Activated CD8-positive, alpha-beta T cell treated with anti-CD3 and anti-CD28 coated beads, Interleukin-2, amount 10 ng/mL, durations not matched to agents 7 days and 5 days (primary cell): ENCODE measurements at regions not wholly inside any gene's neighbourhood (a gene's known extent, or its start where the extent isn't known, plus 50 kb on each side); places are given as distances from the start of the nearest gene placed in this dataset.

ENCODE experiments used
- ATAC-seq: fragments of 150-1000 bp; cut with Tn5 transposase; one replicate; pipeline ENCODE4 v1.10.0; 2021; ENCODE audit warnings: moderate library complexity
- CTCF ChIA-PET: fragments of 350-600 bp; sonication (Branson Sonifier 250); formaldehyde crosslinking; loops from one replicate; lab custom pipeline; 2021; ENCODE audit warnings: antibody characterized with exemption; lab: Charles Lee
- POLR2A ChIA-PET: fragments of 350-600 bp; sonication (Branson Sonifier 250); formaldehyde crosslinking; loops from one replicate; lab custom pipeline; 2021; ENCODE audit warnings: antibody characterized with exemption; lab: Charles Lee
- DNase-seq: peaks from one replicate; pipeline ENCODE4 v3.0.0-alpha.2; 2020
- H3K27ac Mint-ChIP-seq: one replicate; pipeline ENCODE4 v1.8.0; 2021; ENCODE audit warnings: mild to moderate bottlenecking, mixed read lengths
- H3K27me3 Mint-ChIP-seq: one replicate; pipeline ENCODE4 v1.8.0; 2021; ENCODE audit warnings: low read depth, mixed read lengths
- H3K36me3 Mint-ChIP-seq: one replicate; pipeline ENCODE4 v1.8.0; 2021; ENCODE audit warnings: low read depth, mixed read lengths
- H3K4me1 Mint-ChIP-seq: one replicate; pipeline ENCODE4 v1.8.0; 2021; ENCODE audit warnings: low read depth, mixed read lengths
- H3K4me3 Mint-ChIP-seq: one replicate; pipeline ENCODE4 v1.8.0; 2021; ENCODE audit warnings: mild to moderate bottlenecking, mixed read lengths
- H3K9me3 Mint-ChIP-seq: one replicate; pipeline ENCODE4 v1.8.0; 2022; ENCODE audit warnings: mixed read lengths; ENCODE audit not compliant: insufficient read depth

DNA sequence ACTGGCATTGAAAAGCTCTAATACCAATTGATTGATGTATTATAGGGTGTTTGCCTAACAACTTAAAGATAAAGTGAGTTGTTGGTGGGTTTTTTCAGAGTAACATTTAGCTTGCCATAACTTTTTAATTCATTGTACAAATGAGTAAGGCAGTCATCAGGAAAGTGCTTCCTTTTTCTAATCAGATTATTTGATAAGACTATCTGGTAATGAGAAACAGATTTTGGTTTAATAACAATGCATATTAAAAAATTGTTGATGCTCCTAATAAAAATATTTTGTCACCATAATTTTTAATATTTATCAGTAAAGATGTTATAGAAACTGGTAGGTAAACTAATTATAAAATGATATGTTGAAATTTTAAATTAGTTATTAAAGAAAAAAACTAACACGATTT lies 51.3 kb downstream of the BLTP1 start:
- peaks cover 32% of the 10 kb centered on the region for H3K36me3 Mint-ChIP-seq
- no peaks in the 10 kb centered on the region for H3K27me3 Mint-ChIP-seq
- ChIA-PET POLR2A (no interaction called here), CTCF (interaction anchor here (0.7 kb wide), 1 partner anchor 375 kb away, joined by 3 read pairs; no protein-coding TSS in a partner anchor)
- no peak overlapping the region for H3K4me3 Mint-ChIP-seq
- H3K9me3 Mint-ChIP-seq = no peaks in the 10 kb centered on the region
- H3K27ac Mint-ChIP-seq = no peak overlapping the region
- ATAC-seq (no peak), DNase-seq (no peak)
- no peaks in the 10 kb centered on the region for H3K4me1 Mint-ChIP-seq

DNA sequence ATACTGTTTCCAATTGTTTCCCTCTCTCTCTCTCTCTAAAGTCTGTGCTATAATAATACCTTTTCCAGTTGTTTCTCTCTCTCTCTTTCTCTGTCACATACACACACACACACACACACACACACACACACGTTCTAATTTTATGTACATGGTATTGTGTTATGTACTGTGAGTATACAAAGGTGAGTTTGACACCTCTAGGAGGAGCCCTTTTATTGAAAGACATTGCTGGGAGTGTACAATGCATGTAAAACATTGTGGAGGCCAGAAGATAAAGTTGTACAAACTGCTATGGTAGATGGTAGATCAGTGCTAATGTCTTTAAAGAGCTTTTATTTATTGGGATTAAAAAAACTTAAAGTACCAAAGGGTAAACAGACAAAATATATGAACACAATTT lies 53.6 kb downstream of the BLTP1 start:
- DNase-seq (no peak), ATAC-seq (no peak)
- H3K4me1 Mint-ChIP-seq = no peaks in the 10 kb centered on the region
- no peaks in the 10 kb centered on the region for H3K27me3 Mint-ChIP-seq
- ChIA-PET POLR2A (no interaction called here), CTCF (interaction anchor here (0.6 kb wide), 1 partner anchor 14 kb away, joined by 3 read pairs; no protein-coding TSS in a partner anchor)
- no peak overlapping the region for H3K27ac Mint-ChIP-seq
- H3K9me3 Mint-ChIP-seq = no peaks in the 10 kb centered on the region
- H3K4me3 Mint-ChIP-seq = no peak overlapping the region
- H3K36me3 Mint-ChIP-seq = peaks cover 37% of the 10 kb centered on the region

DNA sequence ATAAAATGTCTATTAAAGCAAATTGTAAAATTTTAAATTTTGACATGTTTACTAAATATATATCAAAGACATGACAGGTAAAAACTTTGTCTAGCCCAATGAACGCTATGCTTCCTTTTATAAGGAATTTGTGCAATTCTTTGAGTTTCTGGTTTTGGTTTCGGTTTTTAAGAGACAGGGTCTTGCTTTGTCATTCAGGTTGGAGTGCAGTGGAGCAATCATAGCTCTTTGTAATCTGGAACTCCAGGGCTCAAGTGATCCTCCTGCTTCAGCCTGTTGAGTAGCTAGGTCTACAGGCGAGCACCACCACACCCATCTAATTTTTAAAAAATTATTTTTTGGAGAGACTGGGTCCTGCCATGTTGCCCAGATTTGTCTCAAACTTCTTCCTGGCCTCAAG lies 60.7 kb downstream of the BLTP1 start:
- ChIA-PET POLR2A (no interaction called here), CTCF (no interaction called here)
- peak overlapping the region; percentile 24 for H3K4me3 Mint-ChIP-seq
- DNase-seq (no peak), ATAC-seq (no peak)
- peaks cover 8% of the 10 kb centered on the region for H3K4me1 Mint-ChIP-seq
- no peaks in the 10 kb centered on the region for H3K27me3 Mint-ChIP-seq
- H3K9me3 Mint-ChIP-seq = no peaks in the 10 kb centered on the region
- peaks cover 40% of the 10 kb centered on the region for H3K36me3 Mint-ChIP-seq
- no peak overlapping the region for H3K27ac Mint-ChIP-seq

DNA sequence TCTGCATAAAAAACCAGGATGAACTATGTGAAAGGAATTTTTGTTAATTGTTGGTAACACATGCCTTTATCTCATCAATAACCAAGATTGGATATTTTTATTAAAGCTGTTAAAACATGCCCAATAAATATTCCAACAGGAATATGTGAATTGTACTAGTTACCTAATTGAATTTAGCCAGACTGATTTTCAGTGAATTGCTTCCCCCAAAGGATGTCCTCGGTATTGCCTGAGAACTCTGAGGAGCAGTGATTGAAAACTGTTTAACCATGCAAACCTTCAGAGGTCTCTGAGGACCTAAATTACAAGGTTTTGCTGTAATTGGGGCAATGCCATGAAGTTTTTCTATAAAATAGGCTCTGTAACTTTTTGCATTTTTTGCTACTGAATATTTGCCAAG lies 66.6 kb downstream of the BLTP1 start:
- ATAC-seq = no peak
- H3K36me3 Mint-ChIP-seq = peaks cover 30% of the 10 kb centered on the region
- peaks cover 2% of the 10 kb centered on the region for H3K4me1 Mint-ChIP-seq

DNA sequence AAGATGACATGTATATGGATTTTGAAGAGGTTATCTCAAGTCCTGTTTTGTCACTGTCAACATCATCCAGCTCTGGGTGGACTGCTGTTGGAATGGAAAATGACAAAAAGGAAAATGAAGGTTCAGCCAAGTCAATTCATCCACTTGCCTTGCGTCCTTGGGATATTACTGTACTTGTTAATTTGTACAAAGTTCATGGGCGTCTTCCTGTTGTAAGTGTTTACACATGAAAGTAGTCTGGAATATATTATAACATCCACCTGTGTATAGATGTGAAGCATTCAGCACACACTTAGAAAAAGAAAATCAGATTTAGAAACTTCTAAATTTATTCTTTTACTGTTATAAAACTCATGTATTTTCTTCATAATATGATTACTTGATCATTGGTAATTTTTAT lies 67.2 kb downstream of the BLTP1 start:
- H3K27ac Mint-ChIP-seq = no peak overlapping the region
- H3K4me3 Mint-ChIP-seq = no peak overlapping the region
- ChIA-PET CTCF (no interaction called here), POLR2A (no interaction called here)
- no peak for ATAC-seq
- no peaks in the 10 kb centered on the region for H3K9me3 Mint-ChIP-seq
- peaks cover 2% of the 10 kb centered on the region for H3K4me1 Mint-ChIP-seq
- H3K27me3 Mint-ChIP-seq = no peaks in the 10 kb centered on the region
- H3K36me3 Mint-ChIP-seq = peaks cover 30% of the 10 kb centered on the region
- no peak for DNase-seq

More for the DNA sequence above, 66.6 kb downstream of the BLTP1 start:
- Mint-ChIP-seq H3K27ac (no peak overlapping the region), H3K9me3 (no peaks in the 10 kb centered on the region), H3K27me3 (no peaks in the 10 kb centered on the region), H3K4me3 (no peak overlapping the region)
- CTCF ChIA-PET = interaction anchor here (0.9 kb wide), 1 partner anchor 31 kb away, joined by 3 read pairs; no protein-coding TSS in a partner anchor
- DNase-seq = no peak
- POLR2A ChIA-PET = no interaction called here

DNA sequence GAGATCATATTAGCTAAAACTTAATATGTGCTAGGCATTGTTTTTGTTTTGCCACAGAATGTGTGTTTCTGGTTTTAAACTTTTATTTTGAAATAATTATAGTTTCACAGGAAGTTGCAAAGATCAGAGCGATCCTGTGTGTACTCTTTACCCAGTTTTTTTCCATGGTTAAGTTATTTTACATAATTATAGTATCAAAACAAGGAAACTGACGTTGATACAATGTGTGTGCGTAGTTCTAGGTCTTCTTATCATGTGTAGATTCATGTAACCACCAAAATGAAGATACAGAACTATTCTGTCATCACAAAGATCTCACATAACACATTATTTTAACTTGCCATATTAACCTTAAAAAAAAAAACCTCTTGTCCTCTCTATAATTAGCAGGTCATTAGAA lies 69.2 kb downstream of the BLTP1 start:
- Mint-ChIP-seq H3K27ac (no peak overlapping the region), H3K9me3 (no peaks in the 10 kb centered on the region), H3K27me3 (no peaks in the 10 kb centered on the region), H3K4me3 (no peak overlapping the region), H3K4me1 (peaks cover 2% of the 10 kb centered on the region), H3K36me3 (peaks cover 27% of the 10 kb centered on the region)
- POLR2A ChIA-PET = no interaction called here
- ATAC-seq (no peak), DNase-seq (no peak)
- CTCF ChIA-PET = no interaction called here

DNA sequence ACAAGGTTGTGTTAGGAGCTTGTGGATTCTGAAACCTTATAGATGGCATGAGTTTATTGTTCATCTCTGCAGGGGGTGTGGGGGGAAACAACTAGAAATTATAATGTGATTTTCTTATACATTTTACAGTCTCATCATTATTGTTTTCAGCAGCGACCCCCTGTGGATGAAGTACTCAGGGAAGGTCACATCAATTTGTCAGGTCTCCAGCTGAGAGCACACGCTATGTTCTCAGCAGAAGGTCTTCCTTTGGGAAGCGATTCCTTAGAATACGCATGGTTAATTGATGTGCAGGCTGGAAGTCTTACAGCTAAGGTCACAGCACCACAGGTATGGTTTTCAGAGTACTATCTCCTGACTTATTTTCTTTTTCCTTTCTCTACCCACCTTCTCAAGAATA lies 72.2 kb downstream of the BLTP1 start:
- Mint-ChIP-seq H3K4me1 (no peaks in the 10 kb centered on the region), H3K4me3 (no peak overlapping the region), H3K27ac (no peak overlapping the region), H3K36me3 (peaks cover 17% of the 10 kb centered on the region), H3K9me3 (no peaks in the 10 kb centered on the region), H3K27me3 (no peaks in the 10 kb centered on the region)
- CTCF ChIA-PET = interaction anchor here (0.6 to 1.3 kb wide), 4 partner anchors 24 to 324 kb away, joined by 3 to 6 read pairs (median 4); no protein-coding TSS in a partner anchor
- POLR2A ChIA-PET = no interaction called here
- DNase-seq (peak; percentile 30), ATAC-seq (no peak)

DNA sequence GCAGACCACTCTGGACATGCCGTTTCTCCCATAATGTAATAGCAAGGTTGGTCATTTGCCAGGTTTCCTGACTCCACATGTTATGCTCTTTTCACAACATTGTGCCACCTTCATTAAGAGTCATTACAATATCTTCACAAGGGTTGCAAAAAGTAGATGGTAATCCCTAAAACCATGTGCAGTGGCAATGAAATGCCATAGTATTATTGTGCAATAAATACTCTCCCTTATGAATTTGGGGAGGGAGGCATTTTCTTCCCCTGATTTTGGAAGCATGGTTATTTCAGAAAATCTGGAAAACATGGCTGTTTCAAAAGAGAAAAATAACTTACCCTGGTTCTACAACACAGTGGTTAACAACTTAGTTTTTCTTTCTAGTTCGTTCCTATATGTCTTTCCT lies 75.1 kb downstream of the BLTP1 start:
- Mint-ChIP-seq H3K27ac (no peak overlapping the region), H3K27me3 (no peaks in the 10 kb centered on the region), H3K9me3 (no peaks in the 10 kb centered on the region), H3K4me1 (no peaks in the 10 kb centered on the region), H3K36me3 (peaks cover 10% of the 10 kb centered on the region), H3K4me3 (no peak overlapping the region)
- ChIA-PET POLR2A (no interaction called here), CTCF (no interaction called here)
- no peak for ATAC-seq
- no peak for DNase-seq

DNA sequence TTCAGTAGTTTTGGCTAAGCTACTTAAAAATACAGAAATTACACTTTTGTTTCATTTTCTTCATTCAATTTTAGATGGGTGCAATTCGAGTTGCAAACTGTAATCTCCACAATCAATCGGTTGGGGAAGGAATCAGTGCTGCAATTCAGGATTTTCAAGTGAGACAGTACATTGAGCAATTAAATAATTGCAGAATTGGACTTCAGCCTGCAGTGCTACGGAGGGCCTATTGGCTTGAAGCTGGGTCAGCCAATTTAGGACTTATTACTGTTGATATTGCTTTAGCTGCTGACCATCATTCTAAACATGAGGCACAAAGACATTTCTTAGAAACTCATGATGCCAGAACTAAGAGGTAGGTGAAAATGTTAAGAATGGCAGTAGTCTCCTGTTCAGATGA lies 77.7 kb downstream of the BLTP1 start:
- Mint-ChIP-seq H3K4me1 (peaks cover 3% of the 10 kb centered on the region), H3K36me3 (peaks cover 7% of the 10 kb centered on the region), H3K27me3 (no peaks in the 10 kb centered on the region), H3K9me3 (no peaks in the 10 kb centered on the region), H3K27ac (no peak overlapping the region), H3K4me3 (no peak overlapping the region)
- ChIA-PET CTCF (no interaction called here), POLR2A (no interaction called here)
- ATAC-seq (no peak), DNase-seq (no peak)

DNA sequence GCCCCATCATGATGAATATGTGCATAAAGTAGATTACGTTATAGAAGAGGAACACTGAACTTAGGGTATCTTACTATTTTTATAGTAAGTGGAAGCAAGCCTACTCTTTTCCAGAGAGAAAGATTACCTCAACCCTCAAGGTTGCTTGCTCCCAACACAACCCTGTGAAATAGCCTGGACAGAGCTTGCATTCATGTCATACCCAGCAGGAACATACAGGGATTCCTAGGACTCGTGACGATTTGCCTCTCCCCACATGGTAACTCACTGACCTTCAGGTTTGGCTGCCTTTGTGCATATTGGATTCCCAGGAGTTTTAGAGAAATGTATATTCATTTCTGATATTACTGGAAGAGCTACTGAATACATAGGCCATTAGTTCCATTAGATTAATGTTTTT lies 80.5 kb downstream of the BLTP1 start:
- ChIA-PET CTCF (no interaction called here), POLR2A (no interaction called here)
- H3K9me3 Mint-ChIP-seq = no peaks in the 10 kb centered on the region
- H3K4me3 Mint-ChIP-seq = no peak overlapping the region
- peaks cover 17% of the 10 kb centered on the region for H3K36me3 Mint-ChIP-seq
- ATAC-seq = no peak
- no peak overlapping the region for H3K27ac Mint-ChIP-seq
- no peaks in the 10 kb centered on the region for H3K27me3 Mint-ChIP-seq
- peaks cover 5% of the 10 kb centered on the region for H3K4me1 Mint-ChIP-seq
- DNase-seq = no peak

DNA sequence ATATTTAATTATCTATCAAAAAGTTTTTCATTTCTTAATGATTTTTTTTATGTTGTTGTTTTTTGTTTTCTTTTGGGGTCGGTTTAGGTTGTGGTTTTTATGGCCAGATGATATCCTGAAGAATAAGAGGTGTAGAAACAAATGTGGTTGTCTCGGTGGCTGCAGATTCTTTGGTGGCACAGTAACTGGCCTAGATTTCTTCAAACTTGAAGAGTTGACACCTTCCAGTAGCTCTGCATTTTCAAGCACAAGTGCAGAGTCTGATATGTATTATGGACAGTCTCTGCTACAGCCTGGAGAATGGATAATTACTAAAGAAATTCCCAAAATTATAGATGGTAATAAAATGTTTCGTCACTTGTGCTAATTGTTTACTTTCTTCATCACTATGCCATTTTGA lies 82.6 kb downstream of the BLTP1 start:
- POLR2A ChIA-PET = no interaction called here
- Mint-ChIP-seq H3K9me3 (no peaks in the 10 kb centered on the region), H3K36me3 (peaks cover 27% of the 10 kb centered on the region)

DNA sequence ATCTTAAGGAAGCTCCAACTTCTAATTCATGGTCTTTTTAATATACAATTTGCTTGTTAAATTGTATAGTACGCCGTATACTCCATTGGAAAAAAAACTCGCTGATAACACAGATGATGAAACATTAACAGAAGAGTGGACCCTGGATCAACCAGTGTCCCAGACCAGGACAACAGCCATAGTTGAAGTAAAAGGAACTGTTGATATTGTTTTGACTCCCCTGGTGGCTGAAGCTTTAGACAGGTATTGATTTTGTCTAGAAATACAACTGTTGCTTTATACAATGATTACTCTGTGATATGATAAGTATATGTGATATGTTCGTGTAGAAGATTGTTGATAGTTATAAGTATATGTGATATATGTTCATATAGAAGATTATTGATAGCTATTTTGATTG lies 91.7 kb downstream of the BLTP1 start:
- CTCF ChIA-PET = no interaction called here

More for the DNA sequence above, 82.6 kb downstream of the BLTP1 start:
- no peak for DNase-seq
- peaks cover 5% of the 10 kb centered on the region for H3K4me1 Mint-ChIP-seq
- H3K27ac Mint-ChIP-seq = no peak overlapping the region
- H3K4me3 Mint-ChIP-seq = no peak overlapping the region
- H3K27me3 Mint-ChIP-seq = no peaks in the 10 kb centered on the region
- CTCF ChIA-PET = no interaction called here
- ATAC-seq = no peak

DNA sequence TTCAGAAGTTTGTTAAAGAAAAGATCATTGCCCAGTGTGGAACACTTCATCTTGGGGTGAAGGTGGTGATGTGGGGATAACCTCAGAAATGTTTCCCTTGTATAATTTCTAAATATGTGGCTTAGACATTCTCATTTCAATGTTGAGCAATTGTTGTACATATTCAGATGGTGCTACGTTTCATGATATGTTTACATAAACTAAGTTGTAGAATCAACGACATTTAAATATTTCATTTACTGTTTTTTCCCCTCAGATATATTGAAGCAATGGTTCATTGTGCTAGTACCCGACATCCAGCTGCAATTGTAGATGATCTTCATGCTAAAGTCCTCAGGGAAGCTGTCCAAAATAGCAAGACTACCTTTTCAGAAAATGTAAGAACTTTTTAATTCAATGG lies 92.6 kb downstream of the BLTP1 start:
- DNase-seq (no peak), ATAC-seq (no peak)
- Mint-ChIP-seq H3K36me3 (peaks cover 34% of the 10 kb centered on the region), H3K27me3 (no peaks in the 10 kb centered on the region), H3K9me3 (no peaks in the 10 kb centered on the region), H3K4me3 (no peak overlapping the region), H3K4me1 (no peaks in the 10 kb centered on the region), H3K27ac (no peak overlapping the region)
- CTCF ChIA-PET = no interaction called here
- POLR2A ChIA-PET = no interaction called here

More for the DNA sequence above, 91.7 kb downstream of the BLTP1 start:
- H3K27me3 Mint-ChIP-seq = no peaks in the 10 kb centered on the region
- POLR2A ChIA-PET = no interaction called here
- DNase-seq = no peak
- no peaks in the 10 kb centered on the region for H3K9me3 Mint-ChIP-seq
- H3K4me1 Mint-ChIP-seq = no peaks in the 10 kb centered on the region
- no peak for ATAC-seq
- H3K27ac Mint-ChIP-seq = no peak overlapping the region
- H3K36me3 Mint-ChIP-seq = peaks cover 33% of the 10 kb centered on the region
- no peak overlapping the region for H3K4me3 Mint-ChIP-seq
